ENCODE measurements at regions not wholly inside any gene's neighbourhood (a gene's known extent, or its start where the extent isn't known, plus 50 kb on each side); places are given as distances from the start of the nearest gene placed in this dataset.

DNA sequence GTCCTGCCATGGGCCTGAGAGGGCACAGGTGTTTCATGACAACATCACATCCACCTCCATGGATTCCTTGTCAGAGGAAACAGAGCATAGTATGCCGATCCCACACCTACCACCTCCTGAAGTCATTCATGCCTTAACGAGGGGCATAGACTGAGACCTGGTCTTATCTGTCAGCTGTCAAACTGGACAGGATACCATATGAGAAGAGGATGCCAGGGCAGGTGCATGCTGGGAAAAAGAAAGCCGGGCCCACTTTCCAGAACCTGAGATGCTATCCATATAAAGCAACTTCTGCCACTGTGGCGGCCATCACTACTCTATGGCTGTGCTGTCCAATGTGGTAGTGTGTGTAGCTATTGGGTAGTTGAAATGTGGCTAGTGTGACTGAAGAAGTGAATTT lies 116.0 kb upstream of the SIX2 start:
- H3K27ac ChIP-seq (ENCODE audit: low read length): no peak overlapping the region
- no peak overlapping the region for H3K4me2 ChIP-seq (ENCODE audit: low read length)
- no peaks in the 10 kb centered on the region for H3K79me2 ChIP-seq (replicated peaks; ENCODE audit: insufficient read depth, low read length)

DNA sequence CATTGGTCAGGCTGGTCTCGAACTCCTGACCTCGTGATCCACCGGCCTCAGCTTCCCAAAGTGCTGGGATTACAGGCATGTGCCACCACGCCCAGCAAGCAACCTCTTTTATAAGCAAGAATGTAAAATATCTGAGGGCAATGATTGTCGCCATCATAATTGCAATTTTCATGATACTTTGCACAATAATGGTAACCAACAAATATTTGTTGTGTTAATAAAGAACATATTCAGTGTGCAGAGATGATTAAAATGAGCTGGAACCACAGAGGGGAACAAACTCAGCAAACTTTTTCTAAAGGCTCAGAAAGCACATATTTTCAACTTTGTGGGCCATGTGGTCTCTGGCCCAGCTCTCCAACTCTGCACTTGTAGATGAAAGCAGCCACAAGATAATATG lies 115.2 kb upstream of the SIX2 start:
- H3K4me2 ChIP-seq (ENCODE audit: low read length): no peak overlapping the region
- no peak overlapping the region for H3K4me3 ChIP-seq (ENCODE audit: low read length)
- TF ChIP-seq RAD21 (conservative IDR thresholded peaks at IDR 0.05) (no peak), EZH2 (IDR thresholded peaks at IDR 0.05; ENCODE audit: borderline replicate concordance, insufficient read depth, low read length, poor library complexity, severe bottlenecking) (no peak), TAF1 (IDR thresholded peaks at IDR 0.05; ENCODE audit: low read depth) (no peak), SMC3 (conservative IDR thresholded peaks at IDR 0.05; ENCODE audit: poor library complexity) (no peak), EP300 (conservative IDR thresholded peaks at IDR 0.05; ENCODE audit: poor library complexity, severe bottlenecking) (no peak), MXI1 (conservative IDR thresholded peaks at IDR 0.05; ENCODE audit: poor library complexity, severe bottlenecking) (no peak), POLR2AphosphoS5 (IDR thresholded peaks at IDR 0.05) (no peak)
- TF ChIP-seq, protein P1, sequence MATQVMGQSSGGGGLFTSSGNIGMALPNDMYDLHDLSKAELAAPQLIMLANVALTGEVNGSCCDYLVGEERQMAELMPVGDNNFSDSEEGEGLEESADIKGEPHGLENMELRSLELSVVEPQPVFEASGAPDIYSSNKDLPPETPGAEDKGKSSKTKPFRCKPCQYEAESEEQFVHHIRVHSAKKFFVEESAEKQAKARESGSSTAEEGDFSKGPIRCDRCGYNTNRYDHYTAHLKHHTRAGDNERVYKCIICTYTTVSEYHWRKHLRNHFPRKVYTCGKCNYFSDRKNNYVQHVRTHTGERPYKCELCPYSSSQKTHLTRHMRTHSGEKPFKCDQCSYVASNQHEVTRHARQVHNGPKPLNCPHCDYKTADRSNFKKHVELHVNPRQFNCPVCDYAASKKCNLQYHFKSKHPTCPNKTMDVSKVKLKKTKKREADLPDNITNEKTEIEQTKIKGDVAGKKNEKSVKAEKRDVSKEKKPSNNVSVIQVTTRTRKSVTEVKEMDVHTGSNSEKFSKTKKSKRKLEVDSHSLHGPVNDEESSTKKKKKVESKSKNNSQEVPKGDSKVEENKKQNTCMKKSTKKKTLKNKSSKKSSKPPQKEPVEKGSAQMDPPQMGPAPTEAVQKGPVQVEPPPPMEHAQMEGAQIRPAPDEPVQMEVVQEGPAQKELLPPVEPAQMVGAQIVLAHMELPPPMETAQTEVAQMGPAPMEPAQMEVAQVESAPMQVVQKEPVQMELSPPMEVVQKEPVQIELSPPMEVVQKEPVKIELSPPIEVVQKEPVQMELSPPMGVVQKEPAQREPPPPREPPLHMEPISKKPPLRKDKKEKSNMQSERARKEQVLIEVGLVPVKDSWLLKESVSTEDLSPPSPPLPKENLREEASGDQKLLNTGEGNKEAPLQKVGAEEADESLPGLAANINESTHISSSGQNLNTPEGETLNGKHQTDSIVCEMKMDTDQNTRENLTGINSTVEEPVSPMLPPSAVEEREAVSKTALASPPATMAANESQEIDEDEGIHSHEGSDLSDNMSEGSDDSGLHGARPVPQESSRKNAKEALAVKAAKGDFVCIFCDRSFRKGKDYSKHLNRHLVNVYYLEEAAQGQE (IDR thresholded peaks at IDR 0.05; ENCODE audit: borderline replicate concordance): no peak
- TF ChIP-seq, protein P2, sequence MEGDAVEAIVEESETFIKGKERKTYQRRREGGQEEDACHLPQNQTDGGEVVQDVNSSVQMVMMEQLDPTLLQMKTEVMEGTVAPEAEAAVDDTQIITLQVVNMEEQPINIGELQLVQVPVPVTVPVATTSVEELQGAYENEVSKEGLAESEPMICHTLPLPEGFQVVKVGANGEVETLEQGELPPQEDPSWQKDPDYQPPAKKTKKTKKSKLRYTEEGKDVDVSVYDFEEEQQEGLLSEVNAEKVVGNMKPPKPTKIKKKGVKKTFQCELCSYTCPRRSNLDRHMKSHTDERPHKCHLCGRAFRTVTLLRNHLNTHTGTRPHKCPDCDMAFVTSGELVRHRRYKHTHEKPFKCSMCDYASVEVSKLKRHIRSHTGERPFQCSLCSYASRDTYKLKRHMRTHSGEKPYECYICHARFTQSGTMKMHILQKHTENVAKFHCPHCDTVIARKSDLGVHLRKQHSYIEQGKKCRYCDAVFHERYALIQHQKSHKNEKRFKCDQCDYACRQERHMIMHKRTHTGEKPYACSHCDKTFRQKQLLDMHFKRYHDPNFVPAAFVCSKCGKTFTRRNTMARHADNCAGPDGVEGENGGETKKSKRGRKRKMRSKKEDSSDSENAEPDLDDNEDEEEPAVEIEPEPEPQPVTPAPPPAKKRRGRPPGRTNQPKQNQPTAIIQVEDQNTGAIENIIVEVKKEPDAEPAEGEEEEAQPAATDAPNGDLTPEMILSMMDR (IDR thresholded peaks at IDR 0.05; ENCODE audit: poor library complexity, severe bottlenecking): no peak

More for the DNA sequence above, 116.0 kb upstream of the SIX2 start:
- no peaks in the 10 kb centered on the region for H3K9me3 ChIP-seq (ENCODE audit: low read length)
- no peaks in the 10 kb centered on the region for H4K20me1 ChIP-seq (ENCODE audit: insufficient read depth)
- no peak overlapping the region for H2AFZ ChIP-seq (ENCODE audit: low read depth, low read length)
- no peaks in the 10 kb centered on the region for H3K9me2 ChIP-seq (ENCODE audit: insufficient read depth, low read length)
- TF ChIP-seq TAF1 (IDR thresholded peaks at IDR 0.05; ENCODE audit: low read depth): no peak
- TF ChIP-seq SMC3 (conservative IDR thresholded peaks at IDR 0.05; ENCODE audit: poor library complexity): no peak
- no peak for TF ChIP-seq EZH2 (IDR thresholded peaks at IDR 0.05; ENCODE audit: borderline replicate concordance, insufficient read depth, low read length, poor library complexity, severe bottlenecking)
- no peak for TF ChIP-seq POLR2AphosphoS5 (IDR thresholded peaks at IDR 0.05)
- no peak for TF ChIP-seq RAD21 (conservative IDR thresholded peaks at IDR 0.05)
- no peak for TF ChIP-seq MXI1 (conservative IDR thresholded peaks at IDR 0.05; ENCODE audit: poor library complexity, severe bottlenecking)
- TF ChIP-seq EP300 (conservative IDR thresholded peaks at IDR 0.05; ENCODE audit: poor library complexity, severe bottlenecking): no peak
- no peak overlapping the region for H3K4me3 ChIP-seq (ENCODE audit: low read length)
- H3K9ac ChIP-seq (ENCODE audit: low read length): no peak overlapping the region
- no peaks in the 10 kb centered on the region for H3K36me3 ChIP-seq (ENCODE audit: insufficient read depth, low read length)
- H3K27me3 ChIP-seq (ENCODE audit: insufficient read depth, low read depth, low read length): no peaks in the 10 kb centered on the region
- H3F3A ChIP-seq (ENCODE audit: insufficient read depth, low read length, poor library complexity, severe bottlenecking): no peaks in the 10 kb centered on the region

More for the DNA sequence above, 115.2 kb upstream of the SIX2 start:
- Histone ChIP-seq H3K36me3 (ENCODE audit: insufficient read depth, low read length) (no peaks in the 10 kb centered on the region), H2AFZ (ENCODE audit: low read depth, low read length) (no peak overlapping the region), H3K9me2 (ENCODE audit: insufficient read depth, low read length) (no peaks in the 10 kb centered on the region), H3K27me3 (ENCODE audit: insufficient read depth, low read depth, low read length) (no peaks in the 10 kb centered on the region), H3K27ac (ENCODE audit: low read length) (no peak overlapping the region), H3K79me2 (replicated peaks; ENCODE audit: insufficient read depth, low read length) (no peaks in the 10 kb centered on the region), H3F3A (ENCODE audit: insufficient read depth, low read length, poor library complexity, severe bottlenecking) (no peaks in the 10 kb centered on the region), H3K9ac (ENCODE audit: low read length) (no peak overlapping the region), H4K20me1 (ENCODE audit: insufficient read depth) (no peaks in the 10 kb centered on the region), H3K9me3 (ENCODE audit: low read length) (no peaks in the 10 kb centered on the region)
